HCT116 (cell line): ENCODE measurements at regions not wholly inside any gene's neighbourhood (a gene's known extent, or its start where the extent isn't known, plus 50 kb on each side); places are given as distances from the start of the nearest gene placed in this dataset.

Experiments
- CTCF ChIP-seq, 3 experiments: fragments of 200-600 bp in 1 of 3; sonication (generic) in 1 of 3; IDR thresholded peaks in 2 of 3; conservative IDR thresholded peaks in 1 of 3; 2 replicates each; pipeline ENCODE4 v1.5.1; 2012 to 2017; ENCODE audit warnings: low read depth in 2 of 3, low read length in 2 of 3, antibody characterized with exemption in 1 of 3, borderline replicate concordance in 1 of 3, control low read depth in 1 of 3, mild to moderate bottlenecking in 1 of 3, mixed read lengths in 1 of 3, mixed run types in 1 of 3, moderate library complexity in 1 of 3; ENCODE audit not compliant: insufficient read depth in 1 of 3
- POLR2AphosphoS5 ChIP-seq: IDR thresholded peaks from 2 replicates; pipeline ENCODE4 v1.6.1; 2011; ENCODE audit warnings: mild to moderate bottlenecking, low read depth, low read length, moderate library complexity
- SP1 ChIP-seq: IDR thresholded peaks from 2 replicates; pipeline ENCODE4 v1.6.1; 2012; ENCODE audit warnings: low read depth

- TF ChIP-seq SP1, result no peak
- no peak for TF ChIP-seq CTCF (IDR thresholded peaks at IDR 0.05 in 2 of 3, conservative IDR thresholded peaks at IDR 0.05 in 1 of 3; ENCODE audit: borderline replicate concordance in 1 of 3, insufficient read depth in 1 of 3, low read depth in 2 of 3, low read length in 2 of 3)
- no peak for TF ChIP-seq POLR2AphosphoS5
Measured at GRCh38 chr3:99586701-99587100, 51.7 kb upstream of the COL8A1 start.
